KG1 (cell line): ENCODE measurements at regions not wholly inside any gene's neighbourhood (a gene's known extent, or its start where the extent isn't known, plus 50 kb on each side); places are given as distances from the start of the nearest gene placed in this dataset.
"Not testable (repeated sequence)": the region's sequence is repeated elsewhere in the genome, so short reads cannot be mapped to it uniquely, and the experiment has no call there.

Experiments used
- DNase-seq: peaks from one replicate; lab custom pipeline; 2025; lab: John Stamatoyannopoulos, UW

GRCh38 chr12:23368590-23368989, 580.9 kb downstream of the SOX5 start:
- DNase-seq = no peak

DNA sequence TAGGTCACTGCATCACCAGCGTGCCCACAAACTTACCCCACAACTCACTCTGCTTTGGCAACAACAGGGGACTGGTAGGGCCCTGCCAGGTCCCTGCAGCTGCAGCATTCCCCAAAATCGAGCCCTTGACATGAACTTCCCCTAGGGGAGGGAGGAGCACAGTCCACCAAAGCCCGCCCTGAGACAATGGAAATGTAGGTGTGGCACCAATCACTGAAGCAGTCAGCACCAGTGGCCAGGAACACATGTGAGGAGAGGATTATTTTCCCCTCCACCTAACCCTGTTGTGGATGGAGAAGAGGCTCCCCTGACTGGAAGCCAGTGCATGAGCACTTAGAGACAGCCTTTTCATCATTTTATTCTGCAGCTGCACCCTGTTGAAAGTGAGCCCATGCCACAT, 573.8 kb downstream of the SOX5 start:
- no peak for DNase-seq

GRCh38 chr12:23376238-23376637, 573.2 kb downstream of the SOX5 start:
- DNase-seq = no peak

GRCh38 chr12:23380419-23381100, 568.9 kb downstream of the SOX5 start:
- DNase-seq = no peak

DNA sequence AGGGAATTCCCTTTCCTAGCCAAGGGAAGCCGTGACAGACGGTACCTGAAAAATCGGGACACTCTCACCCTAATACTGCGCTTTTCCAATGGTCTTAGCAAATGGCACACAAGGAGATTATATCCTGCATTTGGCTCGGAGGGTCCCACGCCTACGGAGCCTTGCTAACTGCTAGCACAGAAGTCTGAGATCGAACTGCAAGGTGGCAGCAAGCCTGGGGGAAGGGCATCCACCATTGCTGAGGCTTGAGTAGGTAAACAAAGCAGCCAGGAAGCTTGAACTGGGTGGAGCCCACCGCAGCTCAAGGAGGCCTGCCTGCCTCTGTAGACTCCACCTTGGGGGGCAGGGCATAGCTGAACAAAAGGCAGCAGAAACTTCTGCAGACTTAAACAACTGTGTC, 560.6 kb downstream of the SOX5 start:
- not testable (repeated sequence) for DNase-seq

DNA sequence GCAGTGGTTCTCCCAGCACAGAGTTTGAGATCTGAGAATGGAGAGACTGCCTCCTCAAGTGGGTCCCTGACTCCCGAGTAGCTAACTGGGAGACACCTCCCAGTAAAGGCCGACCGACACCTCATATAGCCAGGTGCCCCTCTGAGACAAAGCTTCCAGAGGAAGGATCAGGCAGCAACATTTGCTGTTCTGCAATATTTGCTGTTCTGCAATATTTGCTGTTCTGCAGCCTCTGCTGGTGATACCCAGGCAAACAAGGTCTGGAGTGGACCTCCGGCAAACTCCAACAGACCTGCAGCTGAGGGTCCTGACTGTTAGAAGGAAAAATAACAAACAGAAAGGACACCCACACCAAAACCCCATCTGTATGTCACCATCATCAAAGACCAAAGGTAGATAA, 560.2 kb downstream of the SOX5 start:
- DNase-seq = not testable (repeated sequence)

- no peak for DNase-seq
These were observed 550.0 kb downstream of the SOX5 start for GRCh38 chr12:23399402-23399933.

DNA sequence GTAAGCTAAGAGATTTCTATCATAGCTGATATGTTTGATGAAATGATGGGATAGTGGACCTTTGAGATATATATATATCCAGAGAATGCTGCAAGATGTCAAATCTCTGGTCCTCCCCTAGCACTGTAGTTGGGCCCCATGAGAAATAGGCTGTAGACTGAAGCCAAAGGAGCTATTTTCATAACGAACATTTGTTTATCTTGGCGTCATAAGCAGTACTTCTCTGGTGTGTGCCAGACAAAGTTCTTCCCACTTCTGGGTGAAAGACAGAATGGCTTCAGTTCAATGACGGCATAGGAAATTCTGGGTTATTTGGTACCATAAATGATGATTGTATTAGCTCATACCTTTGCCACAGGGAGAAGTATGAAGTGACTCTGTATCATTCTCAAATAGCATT, 534.3 kb downstream of the SOX5 start:
- DNase-seq = no peak

DNA sequence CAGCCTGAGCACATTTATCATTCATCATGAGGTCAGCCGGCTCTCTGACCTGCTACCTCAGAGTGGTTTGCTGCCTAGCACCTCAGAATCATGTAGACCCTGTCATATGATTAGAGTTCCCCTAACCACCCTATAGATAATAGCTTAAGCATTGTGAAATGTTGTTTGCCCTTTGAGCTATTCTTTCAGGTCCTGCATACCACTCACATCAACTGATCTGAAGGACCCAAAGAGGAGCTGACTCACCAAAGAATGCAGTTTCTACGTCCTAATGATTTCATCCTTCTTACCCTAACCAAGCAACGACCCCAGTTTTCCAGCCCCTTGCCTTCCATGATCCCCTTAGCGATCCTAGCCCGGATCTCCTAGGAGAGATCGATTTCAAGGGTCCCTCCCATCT, 527.9 kb downstream of the SOX5 start:
- DNase-seq = no peak

DNA sequence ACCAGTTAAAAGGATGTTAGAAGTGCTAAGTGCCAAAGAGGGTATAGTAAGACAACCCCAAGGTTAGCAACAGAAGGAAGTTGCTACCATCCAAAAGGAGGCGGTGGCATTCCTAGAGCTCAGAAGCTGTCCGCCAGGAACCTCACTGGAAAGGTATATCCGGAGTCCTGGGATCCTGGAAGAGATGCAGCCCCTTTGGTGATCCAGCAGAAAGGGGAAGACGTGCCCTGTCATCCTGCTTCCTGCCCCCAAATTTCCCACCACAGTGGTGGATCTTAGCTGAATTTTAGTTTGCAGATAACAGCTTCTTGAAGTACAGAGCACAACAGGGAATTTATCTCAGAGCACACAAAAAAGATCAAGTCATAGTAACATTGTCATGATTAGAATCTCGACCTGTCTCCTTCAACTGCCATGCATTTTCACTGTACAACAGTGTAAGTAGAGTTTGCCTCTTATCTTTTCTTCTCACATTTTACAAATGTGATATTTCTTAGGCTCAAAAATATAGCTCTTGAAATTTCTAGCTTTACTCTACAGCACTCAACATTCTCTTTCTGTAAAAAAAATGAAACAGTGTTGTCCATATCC, 526.3 kb downstream of the SOX5 start:
- no peak for DNase-seq

DNA sequence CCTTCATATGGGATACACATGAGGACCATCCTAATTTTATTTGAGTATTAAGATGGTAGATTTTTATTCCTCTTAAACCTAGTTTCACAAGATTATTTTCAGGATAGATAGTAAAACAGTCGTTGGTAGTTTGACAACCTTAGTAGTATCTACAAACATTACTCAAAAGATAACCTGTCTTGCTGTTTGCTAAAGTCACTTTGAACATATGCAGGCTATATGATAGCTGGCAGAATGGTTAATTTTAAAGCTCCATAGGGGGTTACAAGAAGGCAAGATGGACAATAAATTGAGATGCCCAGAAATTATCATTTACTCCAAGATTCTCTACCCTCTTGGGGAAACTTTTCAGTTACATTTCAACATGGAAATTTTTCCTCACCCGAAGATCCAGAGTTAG, 525.7 kb downstream of the SOX5 start:
- DNase-seq = no peak

GRCh38 chr12:23424685-23425084, 524.8 kb downstream of the SOX5 start:
- no peak for DNase-seq

- no peak for DNase-seq
These were observed 523.1 kb downstream of the SOX5 start for GRCh38 chr12:23426328-23426727.

GRCh38 chr12:23428758-23429157, 520.7 kb downstream of the SOX5 start:
- no peak for DNase-seq

GRCh38 chr12:23431006-23431405, 518.5 kb downstream of the SOX5 start:
- DNase-seq = no peak

DNA sequence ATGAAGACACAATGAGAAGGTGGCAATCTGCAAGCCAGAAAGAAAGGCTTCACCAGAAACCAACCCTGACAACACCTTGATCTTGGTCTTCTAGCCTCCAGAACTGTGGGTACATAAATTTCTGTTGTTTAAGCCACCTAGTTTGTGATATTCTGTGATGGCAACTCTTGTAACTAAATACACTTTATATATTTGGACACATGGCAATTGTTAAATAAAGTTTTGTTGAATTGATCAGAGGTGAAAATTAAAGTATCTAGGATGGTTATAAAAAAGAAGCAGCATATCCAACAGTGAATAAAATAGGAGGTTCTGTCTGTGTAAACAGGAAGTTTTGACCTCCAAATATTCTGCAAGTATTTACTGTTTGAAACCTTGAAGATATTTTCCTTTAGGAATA, 516.3 kb downstream of the SOX5 start:
- no peak for DNase-seq

DNA sequence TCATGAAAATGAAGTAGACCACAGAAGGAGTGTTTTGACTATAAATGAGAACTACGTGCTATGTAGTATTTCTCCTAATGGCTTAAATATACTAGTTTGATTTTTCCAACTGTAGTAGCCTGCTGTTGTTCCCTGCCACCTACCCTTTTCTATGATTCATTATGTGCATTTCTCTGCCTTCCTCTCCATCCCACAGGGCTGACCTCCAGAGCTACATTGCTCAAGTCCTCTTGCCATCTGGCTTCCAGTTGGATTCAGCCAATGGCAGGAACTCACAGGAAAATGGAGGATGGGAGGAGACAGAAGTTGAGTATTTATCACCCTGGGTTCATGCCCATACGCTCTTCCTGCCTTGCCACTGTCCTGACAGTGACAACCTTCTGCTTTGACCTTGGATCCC, 515.3 kb downstream of the SOX5 start:
- DNase-seq = no peak

DNA sequence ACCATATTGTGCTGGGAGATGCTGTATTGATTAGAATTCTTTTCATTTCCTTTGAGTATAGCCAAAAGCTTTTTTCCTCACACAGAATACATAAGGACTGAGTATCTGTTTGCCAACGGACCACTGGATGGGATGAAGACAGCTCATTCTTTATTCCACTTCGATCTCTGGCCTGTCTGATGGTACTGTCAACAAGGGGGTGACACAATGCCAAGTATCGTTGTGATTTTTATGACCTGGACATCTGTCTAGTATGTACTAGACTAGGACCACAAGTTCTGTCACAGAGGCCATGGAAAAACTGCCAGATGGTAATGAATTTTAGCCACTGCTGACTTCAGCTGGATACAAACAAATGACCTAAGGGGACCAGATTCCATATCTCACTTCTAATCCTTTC, 502.7 kb downstream of the SOX5 start:
- DNase-seq = no peak

DNA sequence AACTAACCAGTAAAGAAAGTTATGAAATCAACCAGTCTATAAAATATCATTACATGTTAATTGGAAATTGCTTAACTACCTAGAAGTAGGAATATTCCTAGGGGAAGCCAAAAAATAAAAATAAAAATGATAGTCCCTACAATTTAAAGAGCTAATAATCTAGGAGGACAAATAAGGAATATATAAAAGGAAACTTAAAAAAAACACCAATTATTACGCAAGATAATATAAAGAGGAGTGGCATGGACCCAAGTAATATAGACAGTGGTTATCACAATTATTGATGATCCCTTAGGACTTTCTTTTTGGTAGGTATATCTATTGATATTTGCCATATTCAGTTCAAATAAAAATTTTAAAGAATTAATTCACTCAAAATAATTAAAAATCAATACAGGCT, 498.7 kb downstream of the SOX5 start:
- DNase-seq = no peak

DNA sequence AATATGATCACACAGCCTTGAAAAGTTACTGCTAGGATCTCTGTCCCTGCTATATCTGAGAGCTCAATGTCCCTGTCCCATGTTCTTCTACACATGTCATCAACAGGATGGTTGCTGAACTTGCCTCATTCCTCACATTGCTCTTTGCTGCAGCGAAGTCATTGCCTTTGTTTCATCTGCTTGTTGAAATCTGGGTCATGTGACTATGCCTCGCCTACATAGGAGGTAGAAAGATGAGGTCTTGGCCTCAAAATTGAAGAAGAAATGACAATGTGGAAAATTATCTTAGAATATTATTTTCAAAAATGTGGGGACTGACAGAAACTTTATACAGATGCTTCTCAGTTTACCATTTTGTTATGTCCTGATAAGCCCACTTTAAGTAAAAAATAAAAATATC, 494.2 kb downstream of the SOX5 start:
- DNase-seq = no peak

- no peak for DNase-seq
These were observed 490.8 kb downstream of the SOX5 start for GRCh38 chr12:23458640-23459039.

- DNase-seq = no peak
These were observed 486.9 kb downstream of the SOX5 start for GRCh38 chr12:23462546-23462945.

DNA sequence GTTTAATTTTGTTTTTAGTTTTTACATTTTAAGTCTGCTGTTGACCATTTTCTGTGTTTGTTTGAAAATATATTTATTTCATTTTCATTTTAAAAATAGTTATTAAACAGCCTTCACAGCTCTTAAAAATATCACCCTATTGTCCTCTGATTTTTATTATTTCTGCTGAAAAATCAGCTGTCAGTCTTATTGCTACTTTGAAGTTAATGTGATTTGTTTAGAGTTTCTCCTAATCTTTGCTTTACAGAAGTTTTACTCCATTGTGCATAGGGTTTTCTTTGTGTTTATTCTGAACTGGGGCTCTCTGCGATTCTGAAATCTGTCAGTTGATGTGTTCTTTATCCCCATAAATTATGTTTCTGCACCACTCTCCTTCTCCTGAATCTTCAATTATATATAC, 486.3 kb downstream of the SOX5 start:
- no peak for DNase-seq

DNA sequence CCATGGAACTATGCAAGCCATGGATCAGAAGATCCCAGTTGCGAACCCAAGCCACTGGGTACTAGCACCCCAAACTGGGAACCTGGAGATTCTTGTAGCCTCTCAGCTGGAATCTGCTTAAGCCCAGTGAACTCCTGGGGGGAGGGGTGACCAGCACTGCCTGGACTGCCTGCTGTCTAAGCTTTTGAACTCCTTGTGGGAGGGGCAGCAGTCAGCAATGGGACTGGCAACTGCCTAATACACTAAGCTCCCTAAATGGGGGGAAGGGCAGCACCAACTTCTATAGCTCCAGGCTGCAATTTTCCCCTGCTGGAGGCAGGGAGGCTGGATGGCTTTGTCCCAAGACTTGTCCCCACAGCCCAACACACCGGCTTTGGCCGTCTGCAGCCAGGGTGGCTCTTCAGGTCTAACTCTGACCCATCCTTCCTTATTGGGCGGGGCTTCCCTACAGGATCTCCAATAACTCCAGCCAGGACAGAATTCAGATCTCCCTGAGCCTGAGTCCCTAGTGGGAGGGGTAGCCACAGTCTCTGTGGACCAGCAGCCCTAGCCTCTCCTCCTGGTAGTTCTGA, 485.1 kb downstream of the SOX5 start:
- DNase-seq = no peak
